HG03108 (cell line): ENCODE measurements at regions not wholly inside any gene's neighbourhood (a gene's known extent, or its start where the extent isn't known, plus 50 kb on each side); places are given as distances from the start of the nearest gene placed in this dataset.

Experiments
- ATAC-seq: cut with Tn5 transposase; IDR thresholded peaks from one replicate; pipeline ENCODE4 v1.9.1; 2021; ENCODE audit warnings: moderate library complexity; ENCODE audit not compliant: unreplicated experiment

GRCh38 chr1:59135761-59136255, 161.1 kb upstream of the FGGY start:
- no peak for ATAC-seq

- no peak for ATAC-seq
These were observed 160.2 kb upstream of the FGGY start for GRCh38 chr1:59136541-59137275.

- ATAC-seq = no peak
These were observed 159.6 kb upstream of the FGGY start for GRCh38 chr1:59137276-59137615.

- ATAC-seq = no peak
These were observed 158.9 kb upstream of the FGGY start for GRCh38 chr1:59137968-59138367.

GRCh38 chr1:59138402-59138801, 158.5 kb upstream of the FGGY start:
- ATAC-seq = no peak

- no peak for ATAC-seq
These were observed 157.5 kb upstream of the FGGY start for GRCh38 chr1:59139396-59139795.

GRCh38 chr1:59141267-59141863, 155.5 kb upstream of the FGGY start:
- no peak for ATAC-seq

GRCh38 chr1:59142311-59143132, 154.4 kb upstream of the FGGY start:
- ATAC-seq = no peak

- ATAC-seq = no peak
These were observed 153.8 kb upstream of the FGGY start for GRCh38 chr1:59143133-59143487.

- no peak for ATAC-seq
These were observed 153.1 kb upstream of the FGGY start for GRCh38 chr1:59143811-59144210.

- ATAC-seq = no peak
These were observed 151.9 kb upstream of the FGGY start for GRCh38 chr1:59144959-59145358.

GRCh38 chr1:59146056-59146455, 150.8 kb upstream of the FGGY start:
- no peak for ATAC-seq

GRCh38 chr1:59146651-59147358, 150.1 kb upstream of the FGGY start:
- ATAC-seq = peak; percentile 66

- ATAC-seq = no peak
These were observed 147.5 kb upstream of the FGGY start for GRCh38 chr1:59149435-59149834.

GRCh38 chr1:59150577-59151386, 146.1 kb upstream of the FGGY start:
- ATAC-seq = peak; percentile 51

- ATAC-seq = no peak
These were observed 145.5 kb upstream of the FGGY start for GRCh38 chr1:59151387-59151761.

- no peak for ATAC-seq
These were observed 145.0 kb upstream of the FGGY start for GRCh38 chr1:59151860-59152259.

GRCh38 chr1:59152511-59152910, 144.4 kb upstream of the FGGY start:
- ATAC-seq = no peak

- ATAC-seq = no peak
These were observed 142.5 kb upstream of the FGGY start for GRCh38 chr1:59154401-59154800.

GRCh38 chr1:59155351-59155750, 141.5 kb upstream of the FGGY start:
- no peak for ATAC-seq

- ATAC-seq = no peak
These were observed 140.8 kb upstream of the FGGY start for GRCh38 chr1:59156051-59156450.
